ENCODE measurements at regions not wholly inside any gene's neighbourhood (a gene's known extent, or its start where the extent isn't known, plus 50 kb on each side); places are given as distances from the start of the nearest gene placed in this dataset.

DNA sequence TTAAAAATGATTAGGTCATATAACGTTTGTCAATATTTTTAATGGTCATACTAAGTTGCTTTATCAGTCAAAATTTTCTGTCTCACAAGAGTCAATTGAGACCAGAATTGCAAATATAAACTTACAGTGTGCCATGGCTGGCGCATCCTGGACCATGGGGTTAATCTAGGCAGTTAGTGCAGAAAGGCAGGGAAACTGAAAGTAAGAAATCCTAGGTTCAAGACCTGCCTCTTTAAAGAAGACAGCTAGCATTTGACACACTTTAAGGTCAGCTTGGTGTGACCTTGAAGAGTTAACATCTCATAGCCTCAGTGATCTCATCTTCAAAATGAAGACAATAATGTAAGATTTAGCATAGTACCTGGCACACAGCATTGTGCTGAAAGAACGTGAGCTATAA lies 210.0 kb upstream of the DAB1 start:
- TF ChIP-seq, protein P1, sequence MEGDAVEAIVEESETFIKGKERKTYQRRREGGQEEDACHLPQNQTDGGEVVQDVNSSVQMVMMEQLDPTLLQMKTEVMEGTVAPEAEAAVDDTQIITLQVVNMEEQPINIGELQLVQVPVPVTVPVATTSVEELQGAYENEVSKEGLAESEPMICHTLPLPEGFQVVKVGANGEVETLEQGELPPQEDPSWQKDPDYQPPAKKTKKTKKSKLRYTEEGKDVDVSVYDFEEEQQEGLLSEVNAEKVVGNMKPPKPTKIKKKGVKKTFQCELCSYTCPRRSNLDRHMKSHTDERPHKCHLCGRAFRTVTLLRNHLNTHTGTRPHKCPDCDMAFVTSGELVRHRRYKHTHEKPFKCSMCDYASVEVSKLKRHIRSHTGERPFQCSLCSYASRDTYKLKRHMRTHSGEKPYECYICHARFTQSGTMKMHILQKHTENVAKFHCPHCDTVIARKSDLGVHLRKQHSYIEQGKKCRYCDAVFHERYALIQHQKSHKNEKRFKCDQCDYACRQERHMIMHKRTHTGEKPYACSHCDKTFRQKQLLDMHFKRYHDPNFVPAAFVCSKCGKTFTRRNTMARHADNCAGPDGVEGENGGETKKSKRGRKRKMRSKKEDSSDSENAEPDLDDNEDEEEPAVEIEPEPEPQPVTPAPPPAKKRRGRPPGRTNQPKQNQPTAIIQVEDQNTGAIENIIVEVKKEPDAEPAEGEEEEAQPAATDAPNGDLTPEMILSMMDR (IDR thresholded peaks at IDR 0.05) = no peak
- Histone ChIP-seq H3K9ac (no peak overlapping the region), H3K36me3 (ENCODE audit: control insufficient read depth, insufficient read depth, low read length) (no peaks in the 10 kb centered on the region)

DNA sequence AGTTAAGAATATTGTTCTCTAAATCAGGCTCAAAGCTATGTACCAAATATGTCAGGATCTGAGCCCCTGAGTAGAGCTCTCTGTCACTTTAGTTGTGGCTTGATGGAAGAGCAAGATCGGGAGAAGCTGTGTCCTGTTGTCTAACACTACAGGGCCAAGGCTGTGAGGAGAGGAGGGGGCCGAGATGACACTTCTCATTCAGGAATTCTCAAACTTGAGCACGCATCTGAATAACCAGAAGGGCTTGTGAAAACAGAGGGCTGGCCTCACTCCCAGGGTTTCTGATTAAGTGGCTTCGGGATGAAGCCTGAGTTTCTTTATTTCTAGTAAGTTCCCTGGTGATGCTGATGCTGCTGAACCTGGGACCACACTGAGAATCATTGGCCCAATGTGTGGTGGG lies 209.2 kb upstream of the DAB1 start:
- no peak overlapping the region for H3K9ac ChIP-seq
- H3K4me3 ChIP-seq (ENCODE audit: low read depth, low read length) = no peak overlapping the region
- H3K9me3 ChIP-seq (ENCODE audit: control insufficient read depth, low read length) = no peaks in the 10 kb centered on the region
- H2AFZ ChIP-seq = no peak overlapping the region
- H3K4me2 ChIP-seq (ENCODE audit: low read length) = no peak overlapping the region
- no peaks in the 10 kb centered on the region for H3K27me3 ChIP-seq (ENCODE audit: control insufficient read depth, insufficient read depth, low read length)
- H3K79me2 ChIP-seq = no peaks in the 10 kb centered on the region
- no peak overlapping the region for H3K27ac ChIP-seq
- H3K36me3 ChIP-seq (ENCODE audit: control insufficient read depth, insufficient read depth, low read length) = no peaks in the 10 kb centered on the region
- TF ChIP-seq, protein P1 (IDR thresholded peaks at IDR 0.05) = no peak
- H3K4me1 ChIP-seq = no peaks in the 10 kb centered on the region

More for the DNA sequence above, 210.0 kb upstream of the DAB1 start:
- Histone ChIP-seq H3K79me2 (no peaks in the 10 kb centered on the region), H3K4me1 (no peaks in the 10 kb centered on the region), H2AFZ (no peak overlapping the region), H3K4me3 (ENCODE audit: low read depth, low read length) (no peak overlapping the region), H3K4me2 (ENCODE audit: low read length) (no peak overlapping the region), H3K9me3 (ENCODE audit: control insufficient read depth, low read length) (no peaks in the 10 kb centered on the region), H3K27ac (no peak overlapping the region), H3K27me3 (ENCODE audit: control insufficient read depth, insufficient read depth, low read length) (no peaks in the 10 kb centered on the region)

DNA sequence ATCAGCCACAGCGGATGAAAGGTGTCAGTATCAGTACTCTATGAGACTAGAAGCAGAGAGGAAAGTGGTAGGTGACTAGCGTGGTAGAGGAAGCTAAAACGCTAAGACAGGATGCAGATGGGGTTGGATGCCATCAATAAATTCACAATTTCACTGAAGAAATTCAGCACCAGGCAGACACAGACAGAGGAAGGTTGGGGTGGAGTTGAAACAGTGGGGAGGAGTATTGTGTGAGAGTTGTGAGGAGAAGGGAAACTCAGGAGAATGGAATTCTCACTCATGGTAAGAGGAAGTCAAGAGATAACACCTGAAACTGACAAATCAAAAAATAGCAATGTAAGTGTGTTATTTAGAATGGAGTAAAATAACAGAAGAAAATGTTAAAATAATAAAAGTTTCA lies 208.5 kb upstream of the DAB1 start:
- H3K27me3 ChIP-seq (ENCODE audit: control insufficient read depth, insufficient read depth, low read length) = no peaks in the 10 kb centered on the region
- no peaks in the 10 kb centered on the region for H3K4me1 ChIP-seq
- no peaks in the 10 kb centered on the region for H3K79me2 ChIP-seq
- no peaks in the 10 kb centered on the region for H3K9me3 ChIP-seq (ENCODE audit: control insufficient read depth, low read length)
- TF ChIP-seq, protein P1 (IDR thresholded peaks at IDR 0.05) = no peak
- no peaks in the 10 kb centered on the region for H3K36me3 ChIP-seq (ENCODE audit: control insufficient read depth, insufficient read depth, low read length)
- no peak overlapping the region for H3K4me2 ChIP-seq (ENCODE audit: low read length)
- H3K9ac ChIP-seq = no peak overlapping the region
- no peak overlapping the region for H3K27ac ChIP-seq
- H3K4me3 ChIP-seq (ENCODE audit: low read depth, low read length) = no peak overlapping the region
- H2AFZ ChIP-seq = no peak overlapping the region

DNA sequence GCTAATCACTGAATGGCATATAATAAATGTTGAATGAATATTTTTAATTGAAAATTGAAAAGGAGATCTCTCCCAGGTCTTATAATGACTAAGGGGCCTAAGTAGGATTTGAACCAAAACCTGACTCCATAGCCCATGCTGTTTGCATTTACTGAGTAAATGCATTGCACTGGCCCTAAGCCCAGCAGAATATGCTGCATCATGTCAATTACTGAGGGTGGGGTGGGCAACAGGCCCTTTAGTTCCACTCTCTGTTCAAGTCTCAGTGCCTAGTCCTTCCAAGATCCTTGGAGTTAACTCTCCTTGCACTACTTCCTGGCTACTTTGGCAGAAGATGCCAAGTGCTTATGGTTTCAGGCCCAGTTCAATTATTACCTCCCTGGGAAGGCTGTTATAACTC lies 203.8 kb upstream of the DAB1 start:
- Histone ChIP-seq H3K4me2 (ENCODE audit: low read length) (no peak overlapping the region), H3K9ac (no peak overlapping the region), H2AFZ (no peak overlapping the region), H3K79me2 (no peaks in the 10 kb centered on the region), H3K9me3 (ENCODE audit: control insufficient read depth, low read length) (no peaks in the 10 kb centered on the region), H3K4me3 (ENCODE audit: low read depth, low read length) (no peak overlapping the region), H3K4me1 (no peaks in the 10 kb centered on the region), H3K36me3 (ENCODE audit: control insufficient read depth, insufficient read depth, low read length) (no peaks in the 10 kb centered on the region), H3K27ac (no peak overlapping the region), H3K27me3 (ENCODE audit: control insufficient read depth, insufficient read depth, low read length) (no peaks in the 10 kb centered on the region)
- TF ChIP-seq, protein P1 (IDR thresholded peaks at IDR 0.05) = no peak

DNA sequence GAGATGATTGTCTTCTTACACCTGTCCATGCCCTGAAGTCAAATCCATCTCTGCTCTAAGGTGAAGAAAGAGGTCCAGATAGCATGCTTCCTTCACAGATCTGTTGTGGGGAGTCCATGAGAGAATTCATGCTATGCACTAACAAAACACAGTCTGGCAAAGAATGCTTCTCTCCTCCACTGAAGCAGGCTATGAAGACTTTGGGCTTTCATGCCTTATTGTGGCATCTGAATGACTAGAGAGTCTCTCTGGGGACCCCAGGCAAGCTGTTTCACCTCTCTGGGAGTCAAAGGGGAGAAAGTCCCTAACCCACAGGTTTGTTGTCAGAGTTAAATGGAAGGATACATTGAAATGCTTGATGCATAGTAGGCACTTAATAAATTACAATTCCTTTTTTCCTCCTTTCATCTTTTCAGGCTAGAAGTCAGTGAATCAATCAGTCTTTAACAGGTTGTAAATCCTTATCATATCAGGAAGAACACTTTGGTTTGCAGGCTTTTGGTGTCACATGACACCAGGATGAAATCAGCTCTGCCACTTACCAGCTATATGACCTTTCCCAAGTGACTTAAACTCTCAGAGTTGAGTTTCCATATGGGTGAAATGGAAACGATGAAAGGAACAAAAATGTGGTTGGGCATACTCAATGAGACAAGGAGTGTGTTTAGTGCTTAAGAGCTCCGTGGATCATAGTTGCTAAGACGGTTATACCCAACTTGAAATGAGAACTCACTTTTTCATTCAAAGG lies 200.1 kb upstream of the DAB1 start:
- Histone ChIP-seq H3K4me3 (ENCODE audit: low read depth, low read length) (no peak overlapping the region), H3K79me2 (no peaks in the 10 kb centered on the region), H3K27ac (no peak overlapping the region), H3K9me3 (ENCODE audit: control insufficient read depth, low read length) (no peaks in the 10 kb centered on the region), H3K36me3 (ENCODE audit: control insufficient read depth, insufficient read depth, low read length) (no peaks in the 10 kb centered on the region), H3K9ac (no peak overlapping the region), H3K4me2 (ENCODE audit: low read length) (no peak overlapping the region), H2AFZ (no peak overlapping the region), H3K4me1 (no peaks in the 10 kb centered on the region), H3K27me3 (ENCODE audit: control insufficient read depth, insufficient read depth, low read length) (no peaks in the 10 kb centered on the region)
- TF ChIP-seq, protein P1 (IDR thresholded peaks at IDR 0.05) = no peak

Measured in parathyroid adenoma (tissue), 2 donors.